H1 (cell line): ENCODE measurements at regions not wholly inside any gene's neighbourhood (a gene's known extent, or its start where the extent isn't known, plus 50 kb on each side); places are given as distances from the start of the nearest gene placed in this dataset.
"Not testable (repeated sequence)": the region's sequence is repeated elsewhere in the genome, so short reads cannot be mapped to it uniquely, and the experiment has no call there.

Experiments used
- CTCF ChIA-PET: fragments of 300-600 bp; sonication (Branson Sonifier 250); formaldehyde crosslinking; loops from one replicate; lab custom pipeline; 2021; ENCODE audit not compliant: partially characterized antibody; lab: Charles Lee
- POLR2A ChIA-PET: fragments of 300-600 bp; sonication (Branson Sonifier 250); formaldehyde crosslinking; loops from one replicate; lab custom pipeline; 2021; ENCODE audit warnings: inconsistent platforms; ENCODE audit not compliant: partially characterized antibody; lab: Charles Lee
- DNase-seq, 2 experiments: peaks; one replicate each; pipeline versions ENCODE4 v3.0.0 to v3.0.0-alpha.2; 2010 to 2022; ENCODE audit warnings: low spot score in 2 of 2, low read depth in 1 of 2, mixed read lengths in 1 of 2
- FAIRE-seq: peaks from 2 replicates; lab custom pipeline; 2011; peaks lifted over from hg19 to GRCh38; lab: Jason Lieb, UNC
- H2AFZ ChIP-seq: 2 replicates; pipeline ENCODE4 v1.8.1; 2012; ENCODE audit warnings: low read length, inconsistent platforms
- H2AK5ac ChIP-seq: 2 replicates; pipeline ENCODE4 v1.6.1; 2013; ENCODE audit warnings: low read depth, low read length
- H2BK120ac ChIP-seq: replicated peaks from 2 replicates; pipeline ENCODE3; 2013; ENCODE audit warnings: low read depth, low read length, inconsistent platforms
- H2BK12ac ChIP-seq: 2 replicates; pipeline ENCODE4 v1.6.1; 2013; ENCODE audit warnings: low read depth, low read length
- H2BK15ac ChIP-seq: 2 replicates; pipeline ENCODE4 v1.6.1; 2013; ENCODE audit warnings: low read length
- H2BK20ac ChIP-seq: 2 replicates; pipeline ENCODE4 v1.6.1; 2013; ENCODE audit warnings: low read length
- H2BK5ac ChIP-seq: 2 replicates; pipeline ENCODE4 v1.6.1; 2013; ENCODE audit warnings: low read depth, low read length
- H3K14ac ChIP-seq: 2 replicates; pipeline ENCODE4 v1.6.1; 2013; ENCODE audit warnings: inconsistent platforms; ENCODE audit not compliant: insufficient read length
- H3K18ac ChIP-seq: 2 replicates; pipeline ENCODE4 v1.6.1; 2013; ENCODE audit warnings: low read length; ENCODE audit errors: extremely low read depth
- H3K23ac ChIP-seq: 2 replicates; pipeline ENCODE4 v1.6.1; 2013; ENCODE audit warnings: inconsistent platforms; ENCODE audit not compliant: insufficient read length
- H3K23me2 ChIP-seq: 2 replicates; pipeline ENCODE4 v1.6.1; 2013; ENCODE audit warnings: low read depth, low read length
- H3K27ac ChIP-seq: 2 replicates; pipeline ENCODE4 v1.6.1; 2011; ENCODE audit warnings: low read depth, low read length, inconsistent platforms
- H3K27me3 ChIP-seq, 4 experiments: replicated peaks in 1 of 4; 1 replicate in 1 of 4; 2 replicates in 3 of 4; pipeline versions ENCODE4 v1.6.1 to v1.8.1; 2011 to 2013; ENCODE audit warnings: low read length in 3 of 4, mild to moderate bottlenecking in 3 of 4, inconsistent platforms in 2 of 4, mixed read lengths in 2 of 4, moderate library complexity in 1 of 4; ENCODE audit not compliant: control insufficient read depth in 3 of 4, insufficient read depth in 3 of 4; ENCODE audit errors: extremely low read depth in 1 of 4
- H3K36me3 ChIP-seq, 4 experiments: 2 replicates each; pipeline versions ENCODE4 v1.6.1 to v1.8.1; 2011 to 2013; ENCODE audit warnings: mild to moderate bottlenecking in 4 of 4, low read length in 3 of 4, moderate library complexity in 2 of 4, control low read depth in 1 of 4, inconsistent platforms in 1 of 4; ENCODE audit not compliant: insufficient read depth in 4 of 4, control insufficient read depth in 2 of 4
- H3K4ac ChIP-seq: replicated peaks from 2 replicates; pipeline ENCODE3; 2013; ENCODE audit warnings: low read length, low read depth, mixed read lengths, inconsistent platforms; ENCODE audit not compliant: insufficient read length
- H3K4me1 ChIP-seq, 4 experiments: replicated peaks in 1 of 4; 1 replicate in 1 of 4; 2 replicates in 3 of 4; pipeline versions ENCODE4 v1.6.1 to v1.8.1; 2011 to 2013; ENCODE audit warnings: low read length in 3 of 4, inconsistent platforms in 2 of 4, mixed read lengths in 1 of 4; ENCODE audit not compliant: insufficient read depth in 4 of 4, control insufficient read depth in 3 of 4
- H3K4me2 ChIP-seq, 2 experiments: 2 replicates each; pipeline versions ENCODE4 v1.6.1 to v1.8.1; 2011 to 2013; ENCODE audit warnings: low read depth in 2 of 2, low read length in 2 of 2, control low read depth in 1 of 2, inconsistent platforms in 1 of 2, mild to moderate bottlenecking in 1 of 2; ENCODE audit not compliant: insufficient read depth in 1 of 2
- H3K4me3 ChIP-seq, 4 experiments: fragments of 200-600, 300-600 bp in 1 of 4; sonication (generic), shearing (Covaris generic), sonication (Bioruptor Twin) in 1 of 4; 2 replicates each; pipeline versions ENCODE4 v1.5.1 to v1.8.1; 2011 to 2016; ENCODE audit warnings: low read length in 4 of 4, low read depth in 3 of 4, control low read depth in 2 of 4, inconsistent platforms in 2 of 4, mild to moderate bottlenecking in 2 of 4, mixed read lengths in 1 of 4, moderate library complexity in 1 of 4; ENCODE audit not compliant: insufficient read depth in 2 of 4; ENCODE audit errors: extremely low read depth in 1 of 4
- H3K56ac ChIP-seq: replicated peaks from 2 replicates; pipeline ENCODE3; 2013; ENCODE audit warnings: low read depth, mild to moderate bottlenecking, mixed read lengths, low read length, inconsistent platforms; ENCODE audit not compliant: insufficient read length
- H3K79me1 ChIP-seq: 2 replicates; pipeline ENCODE4 v1.6.1; 2013; ENCODE audit warnings: low read depth, low read length, control low read depth
- H3K79me2 ChIP-seq, 2 experiments: 2 replicates each; pipeline versions ENCODE4 v1.6.1 to v1.8.1; 2012 to 2013; ENCODE audit warnings: low read length in 2 of 2, mild to moderate bottlenecking in 2 of 2, inconsistent platforms in 1 of 2; ENCODE audit not compliant: insufficient read depth in 2 of 2, control insufficient read depth in 1 of 2
- H3K9ac ChIP-seq, 4 experiments: replicated peaks in 1 of 4; 1 replicate in 1 of 4; 2 replicates in 3 of 4; pipeline versions ENCODE4 v1.6.1 to v1.8.1; 2011 to 2013; ENCODE audit warnings: low read depth in 3 of 4, low read length in 3 of 4, control low read depth in 2 of 4, mild to moderate bottlenecking in 2 of 4, moderate library complexity in 2 of 4, inconsistent platforms in 1 of 4; ENCODE audit errors: extremely low read depth in 1 of 4
- H3K9me3 ChIP-seq, 2 experiments: 2 replicates each; pipeline versions ENCODE4 v1.6.1 to v1.8.1; 2012 to 2013; ENCODE audit warnings: mild to moderate bottlenecking in 2 of 2, moderate library complexity in 2 of 2, control low read depth in 1 of 2, inconsistent platforms in 1 of 2, low read depth in 1 of 2, low read length in 1 of 2, mixed read lengths in 1 of 2; ENCODE audit not compliant: insufficient read depth in 2 of 2
- H4K20me1 ChIP-seq, 2 experiments: replicated peaks in 1 of 2; 2 replicates each; pipeline versions ENCODE3 to v1.8.1; 2011 to 2013; ENCODE audit warnings: inconsistent platforms in 2 of 2, low read length in 2 of 2, mild to moderate bottlenecking in 1 of 2; ENCODE audit not compliant: insufficient read depth in 2 of 2, control insufficient read depth in 1 of 2
- H4K5ac ChIP-seq: 2 replicates; pipeline ENCODE4 v1.6.1; 2013; ENCODE audit warnings: low read length, low read depth, mixed read lengths, inconsistent platforms; ENCODE audit not compliant: insufficient read length
- H4K8ac ChIP-seq: 2 replicates; pipeline ENCODE4 v1.8.0; 2013; ENCODE audit warnings: mild to moderate bottlenecking, moderate library complexity, low read length, inconsistent platforms; ENCODE audit not compliant: insufficient read depth; ENCODE audit errors: extremely low read depth
- H4K91ac ChIP-seq: replicated peaks from 2 replicates; pipeline ENCODE3; 2013; ENCODE audit warnings: low read length, mixed read lengths, inconsistent platforms; ENCODE audit not compliant: insufficient read length
- WGBS, 2 experiments: shearing (Covaris generic) in 1 of 2; methylation state at CpG; one replicate each; pipeline versions ENCODE4 v1.1.6 to v1.1.7; 2013 to 2015; ENCODE audit warnings: low lambda C conversion rate in 2 of 2, mixed read lengths in 2 of 2, inconsistent platforms in 1 of 2, low coverage in 1 of 2, missing lambda C conversion rate in 1 of 2; ENCODE audit not compliant: insufficient replicate concordance in 2 of 2, insufficient coverage in 1 of 2, insufficient read length in 1 of 2; ENCODE audit errors: extremely low coverage in 1 of 2, missing lambda C conversion rate in 1 of 2; 5-methylcytosine and 5-hydroxymethylcytosine counted together

DNA sequence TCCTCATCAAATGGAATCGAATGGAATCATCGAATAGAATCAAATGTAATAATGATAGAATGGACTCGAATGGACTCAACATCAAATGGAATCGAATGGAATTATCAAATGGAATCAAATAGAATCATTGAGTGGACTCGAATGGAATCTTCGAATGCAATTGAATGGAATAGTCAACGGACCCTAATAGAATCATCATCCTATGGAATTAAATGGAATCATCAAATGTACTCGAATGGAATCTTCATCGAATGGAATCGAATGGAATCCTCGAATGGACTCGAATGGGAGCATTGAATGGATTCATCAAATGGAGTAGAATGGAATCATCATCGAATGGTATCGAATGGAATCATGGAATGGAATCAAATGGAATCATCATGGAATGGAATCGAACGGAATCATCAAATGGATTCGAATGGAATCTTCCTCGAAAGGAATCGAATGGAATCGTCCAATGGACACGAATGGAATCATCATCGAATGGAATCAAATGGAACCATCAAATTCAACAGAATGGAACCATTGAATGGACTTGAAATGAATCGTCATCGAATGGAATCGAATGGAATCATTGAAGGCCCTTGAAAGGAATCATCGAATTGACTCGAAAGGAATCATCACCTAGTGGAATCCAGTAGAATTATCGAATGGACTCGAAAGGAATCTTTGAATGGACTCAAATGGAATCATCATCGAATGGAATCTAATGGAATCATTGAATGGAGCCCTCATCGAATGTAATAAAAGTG lies 224.9 kb downstream of the SHCBP1 start:
- H3K4me1 ChIP-seq, H2BK120ac ChIP-seq, H2BK5ac ChIP-seq, H3K79me1 ChIP-seq, H3K79me2 ChIP-seq, H2BK15ac ChIP-seq, H4K5ac ChIP-seq, FAIRE-seq, H2BK20ac ChIP-seq, H2BK12ac ChIP-seq, H4K91ac ChIP-seq, H3K14ac ChIP-seq, H3K27me3 ChIP-seq, H4K20me1 ChIP-seq, H2AFZ ChIP-seq, H3K23ac ChIP-seq, H3K4me3 ChIP-seq, CTCF ChIA-PET, POLR2A ChIA-PET, H3K18ac ChIP-seq, H3K27ac ChIP-seq, H2AK5ac ChIP-seq, H3K36me3 ChIP-seq, H3K23me2 ChIP-seq, H3K56ac ChIP-seq, H3K4me2 ChIP-seq, H3K9ac ChIP-seq, H4K8ac ChIP-seq, H3K4ac ChIP-seq: not testable (repeated sequence)
- WGBS, 2 experiments: 85% methylated on average over 31 of the region's 31 CpGs; no CpG with 5 or more reads in 1 of the 2 experiments
- peaks cover 3 to 11% of the 10 kb centered on the region in 2 experiments; a peak in 3 of 4 replicates for H3K9me3 ChIP-seq
- peak in 1 of 2 experiments; percentile 41 for DNase-seq

DNA sequence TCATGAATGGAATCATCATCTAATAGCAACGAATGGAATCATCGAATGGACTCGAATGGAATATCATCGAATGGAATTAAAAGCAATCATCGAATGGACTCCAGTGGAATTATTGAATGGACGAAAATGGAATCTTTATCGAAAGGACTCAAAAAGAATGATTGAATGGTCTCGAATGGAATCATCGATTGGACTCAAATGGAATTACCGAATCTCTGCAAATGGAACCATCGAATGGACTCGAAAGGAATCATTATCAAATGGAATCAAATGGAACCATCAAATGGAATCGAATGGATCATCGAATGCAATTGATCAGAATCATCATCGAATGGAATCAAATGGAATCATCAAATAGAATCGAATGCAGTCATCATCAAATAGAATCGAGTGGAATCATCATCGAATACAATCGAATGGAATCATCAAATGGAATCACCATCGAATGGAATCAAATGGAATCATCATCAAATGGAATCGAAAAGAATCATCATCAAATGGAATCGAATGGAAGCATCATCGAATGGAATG lies 225.7 kb downstream of the SHCBP1 start:
- H2BK15ac ChIP-seq, H3K4ac ChIP-seq, H3K9ac ChIP-seq, H3K23ac ChIP-seq, H2AFZ ChIP-seq, FAIRE-seq, H3K14ac ChIP-seq, H4K20me1 ChIP-seq, CTCF ChIA-PET, H4K91ac ChIP-seq, H3K79me1 ChIP-seq, H3K27me3 ChIP-seq, H3K79me2 ChIP-seq, H3K36me3 ChIP-seq, H4K8ac ChIP-seq, H2BK120ac ChIP-seq, H2BK5ac ChIP-seq, H2BK12ac ChIP-seq, H2AK5ac ChIP-seq, H3K4me1 ChIP-seq, H4K5ac ChIP-seq, H3K4me3 ChIP-seq, POLR2A ChIA-PET, DNase-seq, H3K4me2 ChIP-seq, H3K27ac ChIP-seq, H2BK20ac ChIP-seq, H3K23me2 ChIP-seq, H3K56ac ChIP-seq, H3K18ac ChIP-seq: not testable (repeated sequence)
- WGBS, 2 experiments: 88% methylated on average over 23 of the region's 23 CpGs; no CpG with 5 or more reads in 1 of the 2 experiments
- H3K9me3 ChIP-seq: peaks cover 3 to 11% of the 10 kb centered on the region in 2 experiments; a peak in 3 of 4 replicates
